Smooth muscle cell (in vitro differentiated cells): ENCODE measurements at regions not wholly inside any gene's neighbourhood (a gene's known extent, or its start where the extent isn't known, plus 50 kb on each side); places are given as distances from the start of the nearest gene placed in this dataset.

Experiments used
- DNase-seq: peaks from one replicate; lab custom pipeline; 2025; ENCODE audit not compliant: unreplicated experiment; lab: John Stamatoyannopoulos, UW
- H2AFZ ChIP-seq: fragments of 200-600 bp; sonication (generic); 2 replicates; pipeline ENCODE4 v1.6.0; 2016; ENCODE audit warnings: antibody characterized with exemption, low read depth, mild to moderate bottlenecking
- H3F3A ChIP-seq: fragments of 200-600 bp; sonication (generic); 2 replicates; pipeline ENCODE4 v1.6.0; 2017; ENCODE audit warnings: antibody characterized with exemption, low read depth
- H3K27ac ChIP-seq: fragments of 200-600 bp; sonication (generic); 2 replicates; pipeline ENCODE4 v1.5.1; 2016; ENCODE audit warnings: low read depth, mild to moderate bottlenecking
- H3K27me3 ChIP-seq: fragments of 200-600 bp; sonication (generic); 2 replicates; pipeline ENCODE4 v1.6.1; 2016; ENCODE audit warnings: low read depth, mild to moderate bottlenecking
- H3K36me3 ChIP-seq: fragments of 200-600 bp; sonication (generic); 2 replicates; pipeline ENCODE4 v1.5.1; 2016; ENCODE audit warnings: low read depth
- H3K4me1 ChIP-seq: fragments of 200-600 bp; sonication (generic); 2 replicates; pipeline ENCODE4 v1.5.1; 2016; ENCODE audit warnings: low read depth
- H3K4me2 ChIP-seq: fragments of 200-600 bp; sonication (generic); 2 replicates; pipeline ENCODE4 v1.6.0; 2016; ENCODE audit warnings: mild to moderate bottlenecking
- H3K4me3 ChIP-seq: fragments of 200-600 bp; sonication (generic); 2 replicates; pipeline ENCODE4 v1.5.1; 2016; ENCODE audit warnings: mild to moderate bottlenecking
- H3K79me2 ChIP-seq: fragments of 200-600 bp; sonication (generic); 2 replicates; pipeline ENCODE4 v1.6.0; 2016; ENCODE audit warnings: low read depth, mild to moderate bottlenecking
- H3K9ac ChIP-seq: fragments of 200-600 bp; sonication (generic); 2 replicates; pipeline ENCODE4 v1.6.0; 2016; ENCODE audit warnings: low read depth
- H3K9me3 ChIP-seq: fragments of 200-600 bp; sonication (generic); replicated peaks from 2 replicates; pipeline ENCODE4 v1.5.1; 2016; ENCODE audit warnings: low read depth
- H4K20me1 ChIP-seq: fragments of 200-600 bp; sonication (generic); 2 replicates; pipeline ENCODE4 v1.6.0; 2016; ENCODE audit warnings: low read depth
- WGBS: methylation state at CpG from one replicate; pipeline ENCODE4 v1.1.7; 2016; ENCODE audit warnings: low lambda C conversion rate; 5-methylcytosine and 5-hydroxymethylcytosine counted together
- TF ChIP-seq, protein P1 (sequence below): fragments of 200-600 bp; sonication (generic); IDR thresholded peaks from 2 replicates; pipeline ENCODE4 v1.5.1; 2017; ENCODE audit warnings: borderline replicate concordance, mild to moderate bottlenecking, antibody characterized with exemption; ENCODE audit not compliant: insufficient read depth, poor library complexity, severe bottlenecking

DNA sequence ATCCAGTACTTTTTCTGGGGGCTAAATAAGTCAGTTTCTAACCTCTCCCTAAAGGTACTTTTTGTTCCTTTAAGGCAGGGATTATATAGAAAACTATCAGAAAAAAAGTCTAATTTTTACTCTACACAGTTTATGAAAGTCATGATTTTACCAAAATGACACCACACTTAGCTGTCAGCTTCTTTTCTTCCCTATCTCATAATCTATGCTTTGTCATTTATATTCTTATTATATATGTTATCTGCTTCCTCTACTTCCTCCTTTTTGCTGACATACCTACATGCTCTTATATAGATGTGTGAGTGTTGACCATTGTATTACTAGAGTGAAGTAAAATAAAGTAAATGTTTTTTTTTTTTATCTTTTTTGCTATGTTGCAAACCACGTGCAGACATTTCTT lies 203.9 kb upstream of the CHRM2 start:
- Histone ChIP-seq H3K27ac (no peak overlapping the region), H3K79me2 (no peaks in the 10 kb centered on the region), H3K27me3 (no peaks in the 10 kb centered on the region), H3K4me3 (no peak overlapping the region), H3K4me2 (no peak overlapping the region), H3K36me3 (no peaks in the 10 kb centered on the region), H3K9ac (no peak overlapping the region), H4K20me1 (no peaks in the 10 kb centered on the region), H3K9me3 (no peaks in the 10 kb centered on the region), H3K4me1 (no peaks in the 10 kb centered on the region), H2AFZ (no peak overlapping the region), H3F3A (no peaks in the 10 kb centered on the region)
- TF ChIP-seq, protein P1, sequence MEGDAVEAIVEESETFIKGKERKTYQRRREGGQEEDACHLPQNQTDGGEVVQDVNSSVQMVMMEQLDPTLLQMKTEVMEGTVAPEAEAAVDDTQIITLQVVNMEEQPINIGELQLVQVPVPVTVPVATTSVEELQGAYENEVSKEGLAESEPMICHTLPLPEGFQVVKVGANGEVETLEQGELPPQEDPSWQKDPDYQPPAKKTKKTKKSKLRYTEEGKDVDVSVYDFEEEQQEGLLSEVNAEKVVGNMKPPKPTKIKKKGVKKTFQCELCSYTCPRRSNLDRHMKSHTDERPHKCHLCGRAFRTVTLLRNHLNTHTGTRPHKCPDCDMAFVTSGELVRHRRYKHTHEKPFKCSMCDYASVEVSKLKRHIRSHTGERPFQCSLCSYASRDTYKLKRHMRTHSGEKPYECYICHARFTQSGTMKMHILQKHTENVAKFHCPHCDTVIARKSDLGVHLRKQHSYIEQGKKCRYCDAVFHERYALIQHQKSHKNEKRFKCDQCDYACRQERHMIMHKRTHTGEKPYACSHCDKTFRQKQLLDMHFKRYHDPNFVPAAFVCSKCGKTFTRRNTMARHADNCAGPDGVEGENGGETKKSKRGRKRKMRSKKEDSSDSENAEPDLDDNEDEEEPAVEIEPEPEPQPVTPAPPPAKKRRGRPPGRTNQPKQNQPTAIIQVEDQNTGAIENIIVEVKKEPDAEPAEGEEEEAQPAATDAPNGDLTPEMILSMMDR: no peak
- DNase-seq: no peak
- 88% methylated on average over 1 of the region's 1 CpG for WGBS

DNA sequence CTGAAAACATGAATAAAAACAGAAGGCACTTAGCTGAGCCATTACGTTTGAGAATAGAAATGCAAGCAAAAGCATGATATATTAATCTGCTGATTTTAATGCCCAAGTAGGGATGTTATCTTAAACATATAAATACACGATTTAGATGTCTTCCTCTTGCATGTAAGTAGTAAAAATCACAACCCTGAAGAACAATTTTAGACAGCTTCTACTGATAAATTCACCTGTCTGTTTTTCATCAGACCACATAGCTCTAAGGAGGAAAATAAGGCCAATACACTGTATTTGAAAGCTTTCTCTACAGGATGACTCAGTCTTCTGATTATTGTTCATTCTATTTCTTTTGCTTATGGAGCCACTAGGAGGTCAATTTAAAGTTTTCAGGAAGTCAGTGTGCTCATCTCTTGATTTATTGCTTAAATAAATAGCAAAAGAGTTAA lies 210.9 kb upstream of the CHRM2 start:
- 73% methylated on average over 2 of the region's 2 CpGs for WGBS
- Histone ChIP-seq H3K4me2 (no peak overlapping the region), H3K27me3 (no peaks in the 10 kb centered on the region), H3K4me1 (peaks cover 2% of the 10 kb centered on the region), H2AFZ (no peak overlapping the region), H3K36me3 (no peaks in the 10 kb centered on the region), H4K20me1 (no peaks in the 10 kb centered on the region), H3K9me3 (no peaks in the 10 kb centered on the region), H3K9ac (no peak overlapping the region), H3K27ac (no peak overlapping the region), H3K4me3 (no peak overlapping the region), H3K79me2 (no peaks in the 10 kb centered on the region), H3F3A (no peaks in the 10 kb centered on the region)
- DNase-seq: no peak
- TF ChIP-seq, protein P1: no peak

DNA sequence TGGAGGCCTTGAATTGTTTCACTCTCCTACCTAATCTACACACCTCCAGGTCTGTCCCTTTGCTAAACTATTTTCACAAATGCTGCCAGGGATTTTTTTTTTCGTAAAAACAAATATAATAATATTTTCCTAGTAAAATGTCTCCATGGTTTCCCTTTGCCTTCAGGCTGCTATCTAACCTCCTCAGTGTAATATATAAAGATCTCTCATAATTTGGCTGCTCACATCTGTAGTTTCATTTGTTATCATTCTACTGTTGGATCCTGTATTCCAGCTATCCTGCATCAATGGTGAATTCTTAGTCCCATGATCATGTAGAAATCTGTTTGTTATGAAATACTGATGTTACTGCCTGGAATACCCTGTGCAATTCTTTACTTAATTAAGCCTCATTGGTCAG lies 211.9 kb upstream of the CHRM2 start:
- TF ChIP-seq, protein P1: no peak
- Histone ChIP-seq H3K27me3 (no peaks in the 10 kb centered on the region), H3F3A (no peaks in the 10 kb centered on the region), H3K79me2 (no peaks in the 10 kb centered on the region), H4K20me1 (no peaks in the 10 kb centered on the region), H2AFZ (no peak overlapping the region), H3K4me3 (no peak overlapping the region), H3K4me1 (peaks cover 8% of the 10 kb centered on the region), H3K4me2 (no peak overlapping the region), H3K27ac (no peak overlapping the region), H3K9ac (no peak overlapping the region), H3K36me3 (no peaks in the 10 kb centered on the region), H3K9me3 (no peaks in the 10 kb centered on the region)
- no peak for DNase-seq
- WGBS: 97% methylated on average over 1 of the region's 1 CpG

DNA sequence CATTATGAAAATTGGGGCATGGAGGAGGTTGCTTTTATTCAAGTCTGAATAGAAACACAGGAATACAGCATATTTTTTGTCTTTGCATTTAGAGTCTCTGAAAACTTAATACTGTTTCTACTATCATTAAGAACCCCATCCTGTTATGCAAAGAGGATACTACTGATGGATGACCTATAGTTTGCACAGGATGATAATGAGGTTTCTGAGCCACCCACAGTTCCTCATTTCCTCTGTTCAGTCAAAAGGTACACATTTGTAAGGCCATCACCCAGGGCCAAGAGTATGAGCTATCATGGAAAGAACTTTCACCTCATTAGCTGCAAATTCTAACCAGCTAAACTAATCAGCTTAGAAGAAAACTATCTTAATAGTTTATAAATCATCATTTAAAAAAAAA lies 213.0 kb upstream of the CHRM2 start:
- TF ChIP-seq, protein P1: no peak
- Histone ChIP-seq H3K4me2 (no peak overlapping the region), H3K27ac (no peak overlapping the region), H3K9me3 (no peaks in the 10 kb centered on the region), H3K79me2 (no peaks in the 10 kb centered on the region), H3K4me3 (no peak overlapping the region), H3K36me3 (no peaks in the 10 kb centered on the region), H4K20me1 (no peaks in the 10 kb centered on the region), H2AFZ (no peak overlapping the region), H3K4me1 (peaks cover 8% of the 10 kb centered on the region), H3K27me3 (no peaks in the 10 kb centered on the region), H3F3A (no peaks in the 10 kb centered on the region), H3K9ac (no peak overlapping the region)
- no peak for DNase-seq
